NCI-H2171 (cell line): ENCODE measurements at regions not wholly inside any gene's neighbourhood (a gene's known extent, or its start where the extent isn't known, plus 50 kb on each side); places are given as distances from the start of the nearest gene placed in this dataset.

Experiments used
- DNase-seq: peaks from one replicate; lab custom pipeline; 2025; lab: John Stamatoyannopoulos, UW

GRCh38 chr6:170178561-170179477 lies 112.1 kb downstream of the DLL1 start:
- peak; percentile 43 for DNase-seq

DNA sequence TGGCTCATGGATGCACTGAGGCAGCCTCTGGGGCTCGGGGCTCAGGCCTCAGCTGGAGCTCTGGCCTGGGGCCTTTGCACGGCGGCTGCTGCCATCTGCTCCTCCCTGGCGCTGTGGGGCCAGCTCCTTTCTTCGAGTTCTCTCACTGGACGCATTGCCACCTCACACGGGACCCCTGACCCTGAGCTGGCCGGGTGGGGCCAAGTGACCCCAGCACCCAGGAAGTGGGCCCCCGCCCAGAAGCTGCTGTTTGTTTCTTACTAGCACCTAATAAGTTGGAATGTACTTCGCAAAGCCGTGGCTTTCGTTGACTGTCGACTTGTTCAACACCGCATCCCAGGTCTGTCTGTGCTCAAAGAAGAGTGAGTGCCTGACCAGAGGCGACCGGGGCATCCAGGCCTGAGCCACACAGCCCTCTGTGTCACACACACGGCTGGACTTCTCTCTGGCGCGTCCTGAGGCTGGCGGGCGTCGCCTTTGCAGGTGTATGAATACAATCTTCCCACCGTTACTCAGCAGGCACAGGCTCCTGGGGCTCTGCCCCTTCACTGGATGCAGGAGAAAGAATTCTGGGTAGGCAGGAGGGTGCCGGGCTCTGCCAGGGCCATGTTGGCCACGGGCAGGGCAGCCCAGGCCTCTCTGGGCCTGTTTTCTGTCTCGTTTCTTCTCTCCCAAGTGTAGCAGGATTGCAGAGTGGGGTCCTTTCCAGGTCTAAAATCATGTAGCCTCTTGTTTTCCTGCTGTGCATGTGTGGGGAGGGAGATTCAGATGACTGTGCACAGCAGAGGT lies 112.9 kb downstream of the DLL1 start:
- DNase-seq: peak; percentile 1

GRCh38 chr6:170176898-170177771 lies 113.7 kb downstream of the DLL1 start:
- DNase-seq: peak; percentile 36

DNA sequence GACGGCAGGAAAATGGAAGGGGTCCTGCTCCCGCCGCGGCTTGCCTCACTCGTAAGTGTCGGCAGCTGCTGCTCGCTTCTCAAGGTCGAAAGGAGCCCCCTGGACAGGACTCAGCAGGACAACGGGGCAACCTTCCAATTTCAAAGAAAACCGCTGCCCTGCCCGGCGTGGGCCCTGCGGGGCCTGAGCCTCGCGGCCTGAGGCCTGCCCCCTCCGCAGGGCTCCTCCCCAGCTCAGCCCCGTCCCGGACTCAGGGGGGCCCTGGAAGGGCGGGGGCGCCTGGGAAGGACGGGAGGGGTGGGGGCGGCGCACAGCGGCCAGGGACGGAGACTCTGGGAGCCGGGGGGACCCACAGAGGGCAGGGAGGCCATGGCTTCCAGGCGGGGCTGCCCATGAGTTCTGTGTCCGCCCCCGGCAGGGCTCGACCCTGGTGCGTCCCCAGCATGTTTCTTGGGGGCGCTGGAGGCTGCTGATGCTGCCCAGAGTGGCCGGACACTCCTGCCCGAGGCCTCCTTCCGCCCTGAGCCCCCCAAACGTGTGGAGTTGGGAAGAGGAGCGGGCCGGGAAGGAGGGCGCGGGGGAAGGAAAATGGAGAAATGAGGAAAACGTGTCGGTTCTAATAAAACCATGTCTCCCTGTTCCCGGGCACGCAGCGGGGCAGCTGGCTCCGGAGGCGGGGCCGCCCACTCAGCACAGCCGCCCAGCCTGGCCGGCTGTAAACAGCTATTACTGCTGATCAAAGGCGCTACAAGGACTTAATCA lies 114.6 kb downstream of the DLL1 start:
- DNase-seq: no peak

- DNase-seq: no peak
Observed at GRCh38 chr6:170175644-170176135, 115.2 kb downstream of the DLL1 start.

DNA sequence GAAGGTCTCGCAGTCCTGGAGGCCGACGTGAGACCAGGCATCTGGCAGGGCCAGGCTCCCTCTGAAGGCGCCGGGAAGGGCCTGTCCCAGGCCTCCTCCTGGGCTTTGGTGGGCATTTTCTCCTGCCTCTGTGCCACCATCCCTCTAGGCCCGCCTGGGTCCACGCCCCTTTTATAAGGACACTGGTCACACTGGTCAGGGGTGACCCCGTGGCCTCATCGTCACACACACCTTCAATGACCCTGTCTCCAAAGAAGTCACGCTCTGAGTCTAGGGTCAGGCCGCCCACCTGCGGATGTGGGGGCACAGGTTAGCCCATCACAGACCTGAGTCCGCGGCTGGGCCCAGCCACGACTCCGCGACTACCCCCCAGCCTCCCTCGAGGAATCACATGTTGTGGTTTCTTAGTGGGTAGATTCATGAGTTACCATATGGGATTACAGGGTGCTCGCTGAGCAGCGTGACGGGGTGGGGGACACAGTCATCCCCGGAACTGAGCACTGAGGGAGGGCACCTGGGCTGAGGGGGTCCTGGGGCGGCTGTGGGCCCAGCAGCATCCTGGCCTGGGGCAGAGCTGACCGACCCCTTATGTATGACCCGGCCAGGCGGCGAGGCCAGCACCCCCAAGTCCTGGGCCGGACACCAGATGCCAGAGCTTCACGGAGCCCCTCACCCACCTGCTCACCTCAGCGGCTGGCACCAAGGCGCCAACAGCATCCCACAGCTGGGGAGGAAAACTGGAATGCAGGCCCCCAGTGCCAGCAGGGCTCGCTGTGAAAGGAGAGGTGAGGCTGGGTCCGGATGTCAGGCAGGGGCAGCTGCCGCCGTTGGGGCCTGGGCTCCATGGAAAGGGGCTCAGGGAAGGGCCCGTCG lies 115.9 kb downstream of the DLL1 start:
- no peak for DNase-seq

DNA sequence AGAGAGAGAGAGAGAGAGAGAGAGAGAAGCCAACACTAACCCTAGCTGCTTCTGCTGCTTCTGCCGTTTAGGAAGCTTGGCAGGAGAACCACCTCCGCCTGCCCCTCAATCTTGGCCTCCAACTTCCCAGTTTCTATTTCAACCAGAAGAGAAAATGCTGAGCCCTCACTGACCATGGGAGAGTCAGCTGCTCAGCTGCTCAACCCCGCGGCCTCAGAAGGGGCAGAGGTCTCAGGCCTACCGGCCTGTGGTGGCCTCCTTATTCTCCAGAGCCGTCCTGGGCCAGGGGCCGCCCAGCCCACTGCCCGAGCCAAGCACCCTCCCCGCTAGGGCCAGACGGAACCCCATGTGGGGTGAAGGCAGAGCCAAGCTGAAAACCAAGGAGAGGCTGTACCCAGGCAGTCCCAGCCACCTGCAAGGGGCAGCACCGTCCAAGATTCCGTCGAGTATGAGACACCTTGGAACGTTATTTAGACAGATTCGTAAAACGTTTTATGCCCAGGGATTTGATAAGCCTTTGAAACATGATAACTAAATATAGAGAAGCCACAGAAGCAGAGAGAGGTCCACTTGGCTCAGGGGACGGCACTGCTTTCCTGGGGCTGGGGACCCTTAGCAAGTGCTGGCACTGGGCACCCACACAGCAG lies 116.6 kb downstream of the DLL1 start:
- DNase-seq: no peak

DNA sequence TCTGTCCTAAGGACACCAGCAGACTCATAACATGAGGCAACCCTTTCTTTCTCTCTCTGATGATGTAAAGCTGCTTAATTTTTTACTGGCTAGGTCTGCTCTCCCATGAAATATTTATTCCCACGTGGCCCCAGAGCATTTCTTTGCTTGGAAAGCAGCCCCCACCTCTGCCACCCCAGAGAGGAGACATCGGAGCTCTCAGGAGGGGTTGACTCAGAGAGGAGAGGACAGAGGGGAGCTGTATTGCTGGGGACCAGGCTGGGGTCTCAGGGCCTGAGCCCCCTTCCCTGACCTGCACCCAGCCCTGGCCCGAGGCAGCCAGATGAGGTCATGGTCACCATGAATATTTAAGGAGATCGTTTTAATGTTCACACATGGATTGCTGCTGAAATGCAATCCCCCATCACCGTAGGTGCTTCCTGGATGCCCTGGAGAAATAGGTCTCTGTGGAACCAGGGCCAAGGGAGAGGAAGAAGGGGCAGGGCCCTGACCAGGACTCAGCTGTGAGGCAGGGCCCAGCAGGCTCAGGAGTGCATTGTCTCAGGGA lies 117.5 kb downstream of the DLL1 start:
- DNase-seq: no peak

DNA sequence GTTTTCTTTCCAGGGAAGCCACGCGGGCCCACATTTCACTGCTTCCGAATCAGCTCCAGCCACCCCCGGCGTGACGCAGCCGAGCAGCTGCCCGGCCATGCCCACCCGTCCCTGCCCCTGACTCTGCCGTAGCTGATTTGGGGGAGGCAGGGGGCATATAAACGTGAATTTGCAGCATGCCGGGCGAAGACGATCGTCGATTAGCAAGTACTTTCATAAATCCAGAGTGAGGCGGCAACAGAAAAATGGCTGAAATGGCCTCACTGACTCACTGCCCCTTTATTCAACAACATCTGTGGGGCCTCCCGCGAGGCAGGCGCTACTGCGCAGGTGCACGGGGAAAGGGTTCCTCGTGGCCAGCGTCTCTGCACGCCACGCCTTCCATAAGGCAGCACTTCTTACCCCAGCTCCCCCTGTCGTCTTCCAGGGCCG lies 118.0 kb downstream of the DLL1 start:
- DNase-seq: no peak

DNA sequence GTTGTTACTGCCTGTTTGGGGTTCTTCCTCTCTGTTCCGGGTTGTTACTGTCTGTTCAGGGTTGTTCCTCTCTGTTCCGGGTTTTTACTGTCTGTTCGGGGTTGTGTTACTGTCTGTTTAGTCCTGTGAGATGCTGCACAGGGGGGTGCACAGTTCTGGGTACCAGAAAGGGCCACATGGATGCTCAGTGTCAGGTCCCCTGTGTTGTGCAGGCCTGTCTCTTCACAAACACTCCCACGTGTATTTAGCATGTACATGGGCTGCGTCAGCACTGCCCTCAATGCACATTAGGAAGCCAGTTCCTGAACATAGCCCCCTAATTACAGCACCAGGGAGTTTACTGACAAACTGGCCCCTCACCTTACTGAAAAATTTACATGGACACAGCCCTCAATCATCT lies 118.5 kb downstream of the DLL1 start:
- no peak for DNase-seq

- DNase-seq: no peak
Observed at GRCh38 chr6:170167657-170168159, 123.2 kb downstream of the DLL1 start.

DNA sequence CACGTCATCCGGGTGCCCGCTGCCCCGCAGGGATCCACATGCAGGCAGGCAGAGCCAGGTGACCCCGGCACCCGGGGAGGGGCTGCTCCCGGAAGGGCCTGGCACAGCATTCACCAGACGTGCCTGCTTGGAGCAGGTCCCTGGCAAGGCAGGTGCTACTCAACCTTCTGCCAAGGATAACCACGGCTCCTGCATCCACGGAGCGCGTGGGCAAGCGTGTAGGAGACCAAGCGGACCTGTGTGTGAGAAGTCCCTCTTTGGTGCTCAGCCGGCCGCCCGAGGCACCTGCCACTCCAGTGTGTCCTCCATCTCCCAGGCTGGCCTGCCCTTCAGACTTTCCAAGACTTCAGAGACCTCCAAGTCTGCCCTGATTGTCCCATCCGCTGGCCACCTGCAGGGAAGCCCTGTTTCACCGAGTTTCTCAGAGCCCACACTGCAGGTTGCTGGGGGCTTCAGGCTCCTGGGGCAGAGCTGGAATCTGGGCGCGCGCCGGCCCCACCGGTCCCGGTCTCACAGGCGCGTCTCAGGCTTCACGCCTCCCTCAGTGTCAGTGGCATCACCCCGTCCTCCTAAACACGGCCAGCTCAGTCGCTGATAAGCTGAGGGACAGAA lies 124.3 kb downstream of the DLL1 start:
- no peak for DNase-seq

GRCh38 chr6:170165471-170166117 lies 125.3 kb downstream of the DLL1 start:
- no peak for DNase-seq

GRCh38 chr6:170165085-170165470 lies 125.8 kb downstream of the DLL1 start:
- DNase-seq: no peak

GRCh38 chr6:170164271-170164900 lies 126.5 kb downstream of the DLL1 start:
- no peak for DNase-seq

- DNase-seq: no peak
Observed at GRCh38 chr6:170163405-170164170, 127.3 kb downstream of the DLL1 start.
